ENCODE measurements at regions not wholly inside any gene's neighbourhood (a gene's known extent, or its start where the extent isn't known, plus 50 kb on each side); places are given as distances from the start of the nearest gene placed in this dataset.
"Not testable (repeated sequence)": the region's sequence is repeated elsewhere in the genome, so short reads cannot be mapped to it uniquely, and the experiment has no call there.

- no peak for DNase-seq (ENCODE audit: low spot score)
Observed at GRCh38 chr6:15901141-15902115, 227.5 kb upstream of the MYLIP start.

- no peak for DNase-seq (ENCODE audit: low spot score)
Observed at GRCh38 chr6:15898693-15899092, 230.2 kb upstream of the MYLIP start.

GRCh38 chr6:15897063-15897876, 231.6 kb upstream of the MYLIP start:
- no peak for DNase-seq (ENCODE audit: low spot score)

GRCh38 chr6:15894973-15895725, 232.3 kb upstream of the DTNBP1 start:
- DNase-seq (ENCODE audit: low spot score), result no peak

GRCh38 chr6:15893556-15894253, 230.9 kb upstream of the DTNBP1 start:
- DNase-seq (ENCODE audit: low spot score), result no peak

GRCh38 chr6:15892369-15892768, 229.5 kb upstream of the DTNBP1 start:
- DNase-seq (ENCODE audit: low spot score), result no peak

GRCh38 chr6:15888798-15889772, 226.3 kb upstream of the DTNBP1 start:
- no peak for DNase-seq (ENCODE audit: low spot score)

- no peak for DNase-seq (ENCODE audit: low spot score)
Observed at GRCh38 chr6:15887491-15888461, 224.9 kb upstream of the DTNBP1 start.

- no peak for DNase-seq (ENCODE audit: low spot score)
Observed at GRCh38 chr6:15885624-15886023, 222.8 kb upstream of the DTNBP1 start.

GRCh38 chr6:15883593-15883992, 220.8 kb upstream of the DTNBP1 start:
- not testable (repeated sequence) for DNase-seq (ENCODE audit: low spot score)

GRCh38 chr6:15882915-15883314, 220.1 kb upstream of the DTNBP1 start:
- no peak for DNase-seq (ENCODE audit: low spot score)

GRCh38 chr6:15882345-15882744, 219.5 kb upstream of the DTNBP1 start:
- no peak for DNase-seq (ENCODE audit: low spot score)

- DNase-seq (ENCODE audit: low spot score), result no peak
Observed at GRCh38 chr6:15881150-15881549, 218.3 kb upstream of the DTNBP1 start.

- DNase-seq (ENCODE audit: low spot score), result no peak
Observed at GRCh38 chr6:15880262-15880973, 217.6 kb upstream of the DTNBP1 start.

- DNase-seq (ENCODE audit: low spot score), result no peak
Observed at GRCh38 chr6:15879371-15880261, 216.8 kb upstream of the DTNBP1 start.

GRCh38 chr6:15877231-15877630, 214.4 kb upstream of the DTNBP1 start:
- DNase-seq (ENCODE audit: low spot score), result no peak

GRCh38 chr6:15876406-15876805, 213.6 kb upstream of the DTNBP1 start:
- no peak for DNase-seq (ENCODE audit: low spot score)

All from HuH-7 (cell line).